Common myeloid progenitor, CD34-positive (primary cell): ENCODE measurements at regions not wholly inside any gene's neighbourhood (a gene's known extent, or its start where the extent isn't known, plus 50 kb on each side); places are given as distances from the start of the nearest gene placed in this dataset.

Experiments used
- CTCF ChIA-PET: fragments of 350-600 bp; sonication (Branson Sonifier 250); formaldehyde crosslinking; loops from one replicate; lab custom pipeline; 2021; ENCODE audit warnings: antibody characterized with exemption; lab: Charles Lee
- POLR2A ChIA-PET: fragments of 350-600 bp; sonication (Branson Sonifier 250); formaldehyde crosslinking; loops from one replicate; lab custom pipeline; 2021; ENCODE audit warnings: antibody characterized with exemption; lab: Charles Lee
- DNase-seq, 3 donors: peaks; one replicate each; pipeline versions ENCODE4 v3.0.0 to v3.0.0-alpha.2; 2013
- H3K27ac ChIP-seq, 2 experiments: 1 replicate in 1 of 2; 2 replicates in 1 of 2; pipeline ENCODE4 v1.7.0; 2013; ENCODE audit warnings: inconsistent platforms in 2 of 2, low read length in 2 of 2, mild to moderate bottlenecking in 2 of 2, low read depth in 1 of 2, moderate library complexity in 1 of 2; ENCODE audit not compliant: severe bottlenecking in 2 of 2, insufficient read depth in 1 of 2, poor library complexity in 1 of 2
- H3K27me3 ChIP-seq, 5 experiments: replicated peaks in 2 of 5; 1 replicate in 3 of 5; 2 replicates in 2 of 5; pipeline versions ENCODE4 v1.6.1 to v1.7.0; 2013; ENCODE audit warnings: low read length in 4 of 5, mild to moderate bottlenecking in 2 of 5, moderate library complexity in 2 of 5, inconsistent platforms in 1 of 5; ENCODE audit not compliant: insufficient read depth in 5 of 5, control insufficient read depth in 4 of 5
- H3K36me3 ChIP-seq, 4 experiments: 1 replicate in 2 of 4; 2 replicates in 2 of 4; pipeline versions ENCODE4 v1.6.1 to v1.7.0; 2013; ENCODE audit warnings: low read length in 3 of 4, control low read depth in 1 of 4, mild to moderate bottlenecking in 1 of 4; ENCODE audit not compliant: control insufficient read depth in 4 of 4, insufficient read depth in 4 of 4
- H3K4me1 ChIP-seq, 4 experiments: 1 replicate in 3 of 4; 2 replicates in 1 of 4; pipeline versions ENCODE4 v1.6.1 to v1.7.1; 2013; ENCODE audit warnings: low read length in 3 of 4, mild to moderate bottlenecking in 3 of 4, control low read depth in 1 of 4, inconsistent platforms in 1 of 4, moderate library complexity in 1 of 4; ENCODE audit not compliant: control insufficient read depth in 4 of 4, insufficient read depth in 4 of 4; ENCODE audit errors: control extremely low read depth in 1 of 4
- H3K4me3 ChIP-seq, 7 experiments: 1 replicate in 4 of 7; 2 replicates in 3 of 7; pipeline versions ENCODE4 v1.5.1 to v1.7.0; 2013; ENCODE audit warnings: mild to moderate bottlenecking in 7 of 7, low read length in 6 of 7, moderate library complexity in 6 of 7, inconsistent platforms in 2 of 7, low read depth in 2 of 7, control low read depth in 1 of 7; ENCODE audit not compliant: insufficient read depth in 4 of 7, control insufficient read depth in 1 of 7; ENCODE audit errors: extremely low read depth in 1 of 7
- H3K9me3 ChIP-seq, 5 experiments: 1 replicate in 4 of 5; 2 replicates in 1 of 5; pipeline versions ENCODE4 v1.6.1 to v1.7.1; 2013; ENCODE audit warnings: low read length in 4 of 5, mild to moderate bottlenecking in 2 of 5, inconsistent platforms in 1 of 5, low read depth in 1 of 5, moderate library complexity in 1 of 5; ENCODE audit not compliant: control insufficient read depth in 4 of 5, insufficient read depth in 2 of 5; ENCODE audit errors: control extremely low read depth in 1 of 5
- WGBS: methylation state at CpG from one replicate; pipeline ENCODE4 v1.1.5; 2013; ENCODE audit not compliant: insufficient coverage; 5-methylcytosine and 5-hydroxymethylcytosine counted together

DNA sequence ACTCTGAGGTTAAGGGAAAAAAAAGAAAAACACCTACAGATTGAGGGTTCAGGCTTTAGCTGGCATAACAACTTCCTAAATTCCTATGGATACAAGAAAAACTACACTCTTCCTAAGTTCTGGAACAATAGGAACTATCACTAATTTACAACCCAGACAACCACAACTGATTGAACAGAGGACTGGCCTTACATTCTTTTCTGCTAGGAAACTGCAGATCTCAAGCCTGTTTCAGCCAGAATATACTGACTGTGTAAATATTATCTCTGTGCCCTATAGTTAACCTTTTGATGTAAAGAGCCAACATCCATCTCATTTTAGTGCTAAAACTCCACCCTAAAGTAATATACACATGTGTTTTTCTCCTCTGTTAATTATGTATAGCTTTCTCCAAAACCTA is 1186.5 kb upstream of the TMPRSS15 start:
- H3K36me3 ChIP-seq, result no peaks in the 10 kb centered on the region

DNA sequence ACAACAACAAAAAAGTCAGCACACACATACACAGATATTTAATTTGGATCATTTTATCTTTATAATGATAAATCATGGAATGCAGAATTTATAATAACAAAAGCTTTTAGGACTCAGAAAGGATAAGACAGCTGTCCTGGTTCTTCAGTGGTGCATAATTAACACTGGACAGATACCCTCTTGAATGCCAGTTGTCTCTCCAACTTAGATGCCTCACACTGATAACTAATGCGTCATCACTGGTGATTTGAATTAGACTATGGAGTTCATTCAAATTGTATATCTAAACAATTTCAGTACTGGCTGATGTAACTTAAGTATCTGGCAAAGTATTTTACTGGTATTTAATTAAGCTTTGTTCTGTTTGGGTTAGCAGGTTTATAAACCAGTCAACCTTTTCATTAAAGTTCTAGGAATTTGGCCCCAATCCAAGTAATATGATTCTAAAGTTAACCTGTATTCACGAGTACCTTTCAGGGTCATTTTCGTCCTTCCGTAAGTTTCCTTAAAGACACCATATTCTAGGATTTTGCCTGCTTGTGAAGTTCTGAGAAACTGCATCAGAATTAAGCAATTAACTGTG is 1199.5 kb upstream of the TMPRSS15 start:
- 100% methylated on average over 1 of the region's 4 CpGs for WGBS
- Histone ChIP-seq H3K27me3 (no peaks in the 10 kb centered on the region), H3K36me3 (no peaks in the 10 kb centered on the region), H3K4me1 (no peaks in the 10 kb centered on the region), H3K4me3 (no peak overlapping the region), H3K27ac (no peak overlapping the region), H3K9me3 (no peaks in the 10 kb centered on the region)
- ChIA-PET POLR2A (interaction anchor here (0.6 kb wide), 1 partner anchor 800 kb away, joined by 5 read pairs; no protein-coding TSS in a partner anchor), CTCF (no interaction called here)
- DNase-seq, result no peak

More for the DNA sequence above, 1186.5 kb upstream of the TMPRSS15 start:
- no peaks in the 10 kb centered on the region for H3K27me3 ChIP-seq
- no peaks in the 10 kb centered on the region for H3K9me3 ChIP-seq
- H3K27ac ChIP-seq, result no peak overlapping the region
- DNase-seq, result no peak
- no peaks in the 10 kb centered on the region for H3K4me1 ChIP-seq
- H3K4me3 ChIP-seq, result no peak overlapping the region
- POLR2A ChIA-PET, result no interaction called here
- CTCF ChIA-PET, result no interaction called here

DNA sequence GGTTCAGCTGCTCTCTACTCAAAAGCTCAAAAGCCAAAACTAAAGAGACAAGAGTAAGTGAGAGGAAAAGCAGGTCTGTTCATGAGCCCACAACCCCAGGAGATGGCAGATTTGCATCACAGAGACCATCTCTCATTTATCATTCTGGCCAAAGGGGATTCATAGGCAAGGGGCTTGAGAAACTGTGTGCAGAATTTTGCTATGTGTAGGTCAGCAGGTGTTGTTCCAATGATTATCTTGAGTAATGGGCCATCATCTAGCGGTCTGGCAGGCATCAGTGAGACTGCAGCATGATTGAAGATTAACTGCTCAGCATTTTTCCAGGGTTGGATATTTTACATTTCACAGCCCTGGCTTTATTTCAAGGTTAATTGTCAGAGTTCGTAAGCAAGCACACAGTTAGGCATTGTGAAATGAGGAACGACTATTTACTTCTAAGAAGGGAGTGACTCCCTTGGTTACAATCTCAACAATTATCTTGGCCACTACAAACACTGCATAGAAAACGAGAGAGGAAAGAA is 1204.6 kb upstream of the TMPRSS15 start:
- Histone ChIP-seq H3K27ac (peak overlapping the region; percentile 17 to 74), H3K4me3 (no peak overlapping the region), H3K9me3 (no peaks in the 10 kb centered on the region), H3K4me1 (no peaks in the 10 kb centered on the region), H3K36me3 (no peaks in the 10 kb centered on the region), H3K27me3 (no peaks in the 10 kb centered on the region)
- WGBS, result 100% methylated on average over 1 of the region's 4 CpGs
- CTCF ChIA-PET, result no interaction called here
- POLR2A ChIA-PET, result no interaction called here
- DNase-seq, result peak; percentile 53 to 79 (median 60)

DNA sequence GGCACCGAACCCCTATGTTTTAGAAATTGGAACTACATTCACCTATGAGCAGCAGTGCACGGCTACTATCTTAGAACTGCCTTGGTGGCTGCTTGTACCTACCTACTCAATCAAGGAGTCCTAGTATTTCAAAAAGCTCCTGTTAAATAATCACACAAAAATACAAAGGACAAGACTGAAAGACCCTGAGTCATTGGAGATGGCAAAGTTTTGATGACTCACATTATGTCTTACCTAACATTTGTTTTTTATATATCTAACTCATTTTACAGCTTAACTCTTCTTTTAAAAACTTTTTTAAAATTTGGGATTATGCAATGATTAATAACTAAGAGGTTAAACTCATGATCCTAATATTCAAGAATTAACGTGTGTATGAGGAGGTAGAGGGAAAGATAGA is 1206.0 kb upstream of the TMPRSS15 start:
- H3K27me3 ChIP-seq, result no peaks in the 10 kb centered on the region
- CTCF ChIA-PET, result interaction anchor here (1.0 kb wide), 1 partner anchor 429 kb away, joined by 4 read pairs; no protein-coding TSS in a partner anchor
- H3K36me3 ChIP-seq, result no peaks in the 10 kb centered on the region
- H3K27ac ChIP-seq, result no peak overlapping the region
- no peaks in the 10 kb centered on the region for H3K4me1 ChIP-seq
- H3K9me3 ChIP-seq, result no peaks in the 10 kb centered on the region
- peak in 2 of 3 donors; percentile 31 to 36 for DNase-seq
- WGBS, result 100% methylated on average over 2 of the region's 3 CpGs
- POLR2A ChIA-PET, result no interaction called here
- no peak overlapping the region for H3K4me3 ChIP-seq

DNA sequence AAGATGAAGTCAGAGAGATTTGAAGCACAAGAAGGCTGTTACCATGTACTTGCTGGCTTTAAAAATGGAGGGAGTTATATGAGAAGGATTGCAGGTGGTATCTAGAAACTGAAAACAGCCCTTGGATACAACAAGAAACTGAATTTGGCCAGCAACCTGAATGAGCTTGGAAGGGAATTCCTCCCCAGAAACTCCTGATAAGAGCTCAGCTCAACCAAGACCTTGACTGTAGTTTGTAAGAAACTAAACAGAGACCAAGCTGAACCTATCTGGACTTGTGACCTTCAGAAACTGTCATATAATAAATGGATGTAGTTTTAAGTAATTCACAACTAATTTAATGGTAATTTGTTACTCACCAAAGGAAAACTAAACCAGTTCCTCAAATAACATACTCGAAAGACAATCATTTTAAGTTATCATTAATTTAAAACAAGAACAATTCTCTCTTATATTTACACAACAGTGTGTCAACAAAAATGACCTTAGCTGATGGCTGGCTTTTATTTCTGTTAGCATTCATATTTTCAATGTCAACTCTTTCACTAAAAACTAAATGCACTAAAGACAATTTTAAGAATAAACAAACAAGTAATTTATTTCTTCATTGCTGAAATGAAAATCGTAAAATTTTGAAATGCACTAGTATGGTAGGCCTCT is 1218.4 kb upstream of the TMPRSS15 start:
- H3K27ac ChIP-seq, result no peak overlapping the region
- no peaks in the 10 kb centered on the region for H3K4me1 ChIP-seq
- no peaks in the 10 kb centered on the region for H3K9me3 ChIP-seq
- DNase-seq, result no peak
- H3K4me3 ChIP-seq, result no peak overlapping the region
- WGBS, result no CpG with 5 or more reads among the region's 2 CpGs
- POLR2A ChIA-PET, result no interaction called here
- H3K36me3 ChIP-seq, result no peaks in the 10 kb centered on the region
- CTCF ChIA-PET, result no interaction called here
- no peaks in the 10 kb centered on the region for H3K27me3 ChIP-seq

DNA sequence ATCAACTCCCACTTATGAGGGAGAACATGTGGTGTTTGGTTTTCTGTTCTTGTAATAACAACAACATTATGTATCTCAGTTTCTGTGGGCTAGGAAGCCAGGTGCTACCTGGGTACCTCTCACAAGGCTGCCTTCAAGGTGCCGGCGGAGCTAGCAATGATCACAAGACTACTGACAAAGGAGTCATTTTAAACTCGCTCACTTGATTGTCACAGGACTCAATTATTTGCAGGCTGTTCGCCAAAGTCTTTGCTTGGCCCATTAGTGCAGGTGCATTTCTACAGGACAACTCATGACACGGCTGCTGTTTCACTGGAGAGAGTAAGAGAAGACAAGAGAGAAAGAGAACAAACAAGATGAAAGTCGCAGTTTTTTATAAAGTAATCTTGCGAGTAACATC is 1237.4 kb upstream of the TMPRSS15 start:
- DNase-seq, result no peak
- 95% methylated on average over 5 of the region's 7 CpGs for WGBS
- H3K36me3 ChIP-seq, result no peaks in the 10 kb centered on the region
- H3K9me3 ChIP-seq, result no peaks in the 10 kb centered on the region
- ChIA-PET POLR2A (no interaction called here), CTCF (no interaction called here)
- H3K27me3 ChIP-seq, result no peaks in the 10 kb centered on the region
- no peaks in the 10 kb centered on the region for H3K4me1 ChIP-seq
- H3K27ac ChIP-seq, result no peak overlapping the region
- no peak overlapping the region for H3K4me3 ChIP-seq

DNA sequence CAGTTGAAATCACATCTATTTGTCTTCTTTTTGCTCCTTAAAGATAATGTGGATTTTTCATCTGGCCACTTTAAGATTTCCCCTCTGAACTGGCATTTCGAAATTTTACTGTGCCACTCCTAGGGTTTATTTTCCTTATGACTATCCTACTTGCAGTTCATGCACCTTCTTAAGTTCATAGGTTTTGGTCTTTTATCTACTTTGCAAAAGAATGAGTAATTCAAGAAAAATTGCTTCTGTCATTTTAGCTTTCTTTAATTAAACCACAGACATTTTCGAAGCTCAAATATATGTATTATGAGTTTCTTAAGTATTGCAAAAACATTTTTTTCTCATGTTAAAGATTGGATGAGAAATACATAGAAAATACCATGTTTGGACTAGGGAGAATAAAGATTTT is 1244.8 kb upstream of the TMPRSS15 start:
- no peak overlapping the region for H3K27ac ChIP-seq
- no peak overlapping the region for H3K4me3 ChIP-seq
- no peaks in the 10 kb centered on the region for H3K9me3 ChIP-seq
- no peaks in the 10 kb centered on the region for H3K4me1 ChIP-seq
- ChIA-PET CTCF (no interaction called here), POLR2A (no interaction called here)
- no peak for DNase-seq
- H3K27me3 ChIP-seq, result no peaks in the 10 kb centered on the region
- H3K36me3 ChIP-seq, result no peaks in the 10 kb centered on the region
- WGBS, result no CpG with 5 or more reads among the region's 2 CpGs
